WERI-Rb-1 (cell line): ENCODE measurements at regions not wholly inside any gene's neighbourhood (a gene's known extent, or its start where the extent isn't known, plus 50 kb on each side); places are given as distances from the start of the nearest gene placed in this dataset.

ENCODE experiments used
- DNase-seq: peaks from one replicate; pipeline ENCODE4 v3.0.0-alpha.2; 2020
- H3K27ac ChIP-seq: fragments of 250-450 bp; sonication (Bioruptor Pico); 2 replicates; pipeline ENCODE4 v1.5.1; 2020; ENCODE audit warnings: mild to moderate bottlenecking, moderate library complexity
- H3K27me3 ChIP-seq: fragments of 250-450 bp; sonication (Bioruptor Pico); 2 replicates; pipeline ENCODE4 v1.5.1; 2021; ENCODE audit warnings: mild to moderate bottlenecking, low read depth, moderate library complexity; ENCODE audit not compliant: insufficient read depth, severe bottlenecking
- H3K36me3 ChIP-seq: fragments of 250-450 bp; sonication (Bioruptor Pico); 2 replicates; pipeline ENCODE4 v1.5.1; 2020; ENCODE audit warnings: mild to moderate bottlenecking, moderate library complexity
- H3K4me3 ChIP-seq: 2 replicates; pipeline ENCODE4 v1.5.1; 2011; ENCODE audit warnings: low read depth, mild to moderate bottlenecking, control low read depth, low read length
- H3K9me3 ChIP-seq: fragments of 250-450 bp; sonication (Bioruptor Pico); 2 replicates; pipeline ENCODE4 v1.5.1; 2021; ENCODE audit warnings: mild to moderate bottlenecking, moderate library complexity; ENCODE audit not compliant: severe bottlenecking
- CTCF ChIP-seq: IDR thresholded peaks from 2 replicates; pipeline ENCODE4 v1.5.1; 2011; ENCODE audit warnings: low read depth, mild to moderate bottlenecking, control low read depth, inconsistent platforms, low read length

- H3K9me3 ChIP-seq = no peaks in the 10 kb centered on the region
- TF ChIP-seq CTCF = peak; percentile 28; the same call in 1 of the 2 replicates
- DNase-seq = no peak
- peaks cover 22% of the 10 kb centered on the region for H3K27me3 ChIP-seq
- no peak overlapping the region for H3K27ac ChIP-seq
- H3K36me3 ChIP-seq = no peaks in the 10 kb centered on the region
- no peak overlapping the region for H3K4me3 ChIP-seq
These were observed 141.9 kb upstream of the THBS1 start for GRCh38 chr15:39438799-39439592.

GRCh38 chr15:39442898-39443297 lies 138.0 kb upstream of the THBS1 start:
- Histone ChIP-seq H3K4me3 (no peak overlapping the region), H3K27ac (no peak overlapping the region), H3K27me3 (peaks cover 14% of the 10 kb centered on the region), H3K9me3 (no peaks in the 10 kb centered on the region), H3K36me3 (no peaks in the 10 kb centered on the region)
- TF ChIP-seq CTCF = no peak
- DNase-seq = no peak

DNA sequence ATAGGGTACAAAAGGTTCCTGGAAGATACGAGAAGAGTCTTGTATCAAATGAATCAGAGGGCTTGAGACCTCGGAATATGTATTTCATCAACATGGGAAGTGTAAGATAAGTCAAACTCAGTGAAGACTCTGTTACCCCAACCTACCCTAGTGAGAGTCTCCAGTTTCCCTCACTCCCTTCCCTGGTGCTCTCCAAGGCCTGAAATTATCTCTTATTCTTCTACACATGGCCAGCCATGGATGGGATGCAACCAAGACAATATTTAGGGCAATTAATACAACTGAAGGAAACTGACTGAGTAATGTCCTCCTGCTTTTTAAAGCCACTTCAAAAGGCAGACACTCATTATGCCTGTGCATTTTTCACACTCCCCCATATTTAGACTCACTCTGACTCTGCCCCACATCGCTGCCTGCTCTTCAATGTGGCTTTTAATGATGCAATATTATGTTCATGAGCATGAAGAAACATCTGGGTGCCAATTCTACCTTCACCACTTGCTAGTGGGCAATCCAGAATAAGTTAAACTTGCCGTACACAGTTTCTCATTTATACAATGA lies 137.1 kb upstream of the THBS1 start:
- DNase-seq = no peak
- H3K4me3 ChIP-seq = no peak overlapping the region
- H3K27me3 ChIP-seq = peaks cover 17% of the 10 kb centered on the region
- H3K9me3 ChIP-seq = no peaks in the 10 kb centered on the region
- H3K36me3 ChIP-seq = no peaks in the 10 kb centered on the region
- H3K27ac ChIP-seq = no peak overlapping the region
- TF ChIP-seq CTCF = no peak

DNA sequence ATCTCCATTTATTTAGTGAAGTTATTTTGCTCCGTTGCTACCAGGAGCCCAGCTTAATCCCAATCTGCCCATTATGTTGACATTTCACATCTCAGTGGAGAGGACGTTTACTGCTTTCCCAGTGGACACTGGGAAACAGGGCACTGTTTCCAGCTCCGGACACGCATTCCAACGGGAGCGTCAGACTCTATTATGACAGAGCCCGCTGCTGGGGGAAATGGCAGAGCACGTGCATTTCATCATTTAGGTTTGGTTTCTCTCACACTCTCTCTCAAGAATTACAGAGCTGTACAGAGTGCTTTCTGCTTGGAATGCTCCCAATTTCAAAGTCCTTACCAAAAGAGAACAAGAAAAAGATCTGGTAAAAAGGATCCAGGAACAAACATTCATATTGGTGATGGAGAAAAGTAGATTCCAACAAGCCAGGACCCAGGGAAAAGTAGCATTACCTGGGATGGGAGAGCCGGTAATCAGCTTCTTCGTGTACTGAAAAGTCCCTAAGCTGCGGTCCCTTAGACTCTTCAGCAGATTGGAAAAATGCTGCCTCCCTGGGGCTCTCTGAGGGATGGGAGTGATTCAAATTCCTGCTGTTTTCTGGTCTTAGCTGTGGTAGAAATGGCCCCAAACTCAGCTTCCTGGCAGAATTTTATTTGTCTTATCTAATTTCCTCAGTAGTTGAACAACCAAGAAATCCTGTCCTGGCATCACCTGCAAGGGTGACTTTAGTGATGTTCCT lies 136.0 kb upstream of the THBS1 start:
- no peak for DNase-seq

DNA sequence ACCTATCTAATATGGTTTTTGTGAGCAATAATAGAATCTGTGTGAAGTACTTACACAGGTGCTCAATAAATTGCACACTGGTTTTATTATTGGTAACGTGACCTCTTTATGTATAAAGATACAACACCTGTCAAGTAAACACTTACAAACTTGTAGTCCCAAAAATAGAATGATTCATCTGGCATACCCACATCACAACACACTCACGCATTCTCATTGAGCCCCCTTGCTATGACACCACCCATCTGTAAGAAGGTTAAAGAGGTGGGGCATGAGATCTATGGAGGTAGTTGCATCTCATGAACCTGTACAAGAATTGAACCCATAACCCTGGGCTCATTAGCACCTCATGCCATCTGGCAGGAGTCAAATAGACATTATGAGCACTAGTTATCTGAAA lies 134.9 kb upstream of the THBS1 start:
- H3K9me3 ChIP-seq = no peaks in the 10 kb centered on the region
- no peaks in the 10 kb centered on the region for H3K36me3 ChIP-seq
- no peak for DNase-seq
- no peak for TF ChIP-seq CTCF
- peaks cover 8% of the 10 kb centered on the region for H3K27me3 ChIP-seq
- H3K27ac ChIP-seq = no peak overlapping the region
- no peak overlapping the region for H3K4me3 ChIP-seq

More for the DNA sequence above, 136.0 kb upstream of the THBS1 start:
- Histone ChIP-seq H3K27ac (no peak overlapping the region), H3K27me3 (peaks cover 12% of the 10 kb centered on the region), H3K9me3 (no peaks in the 10 kb centered on the region), H3K36me3 (no peaks in the 10 kb centered on the region), H3K4me3 (no peak overlapping the region)
- no peak for TF ChIP-seq CTCF
